ENCODE measurements at regions not wholly inside any gene's neighbourhood (a gene's known extent, or its start where the extent isn't known, plus 50 kb on each side); places are given as distances from the start of the nearest gene placed in this dataset.

GRCh38 chr6:78808356-78808891 is 58.9 kb upstream of the IRAK1BP1 start:
- no peak for TF ChIP-seq CTCF (IDR thresholded peaks at IDR 0.05; ENCODE audit: insufficient read depth, low read length, severe bottlenecking)
- FAIRE-seq (no peak), DNase-seq (ENCODE audit: low read depth) (no peak)
- Histone ChIP-seq H3K36me3 (ENCODE audit: control insufficient read depth, insufficient read depth, low read length) (no peaks in the 10 kb centered on the region), H3K4me3 (ENCODE audit: low read depth, low read length) (no peak overlapping the region), H3K27me3 (ENCODE audit: control insufficient read depth, insufficient read depth, low read length) (no peaks in the 10 kb centered on the region)

GRCh38 chr6:78808933-78809332 is 58.4 kb upstream of the IRAK1BP1 start:
- no peaks in the 10 kb centered on the region for H3K36me3 ChIP-seq (ENCODE audit: control insufficient read depth, insufficient read depth, low read length)
- no peaks in the 10 kb centered on the region for H3K27me3 ChIP-seq (ENCODE audit: control insufficient read depth, insufficient read depth, low read length)
- no peak for FAIRE-seq
- no peak for TF ChIP-seq CTCF (IDR thresholded peaks at IDR 0.05; ENCODE audit: insufficient read depth, low read length, severe bottlenecking)
- H3K4me3 ChIP-seq (ENCODE audit: low read depth, low read length), result no peak overlapping the region
- DNase-seq (ENCODE audit: low read depth), result no peak

GRCh38 chr6:78810146-78810545 is 57.2 kb upstream of the IRAK1BP1 start:
- FAIRE-seq, result peak; percentile 95
- Histone ChIP-seq H3K27me3 (ENCODE audit: control insufficient read depth, insufficient read depth, low read length) (no peaks in the 10 kb centered on the region), H3K4me3 (ENCODE audit: low read depth, low read length) (no peak overlapping the region), H3K36me3 (ENCODE audit: control insufficient read depth, insufficient read depth, low read length) (no peaks in the 10 kb centered on the region)
- DNase-seq (ENCODE audit: low read depth), result peak; percentile 80
- TF ChIP-seq CTCF (IDR thresholded peaks at IDR 0.05; ENCODE audit: insufficient read depth, low read length, severe bottlenecking), result peak; percentile 69

- FAIRE-seq, result peak; percentile 96
- H3K27me3 ChIP-seq (ENCODE audit: control insufficient read depth, insufficient read depth, low read length), result no peaks in the 10 kb centered on the region
- peak; percentile 100 for DNase-seq (ENCODE audit: low read depth)
- H3K36me3 ChIP-seq (ENCODE audit: control insufficient read depth, insufficient read depth, low read length), result no peaks in the 10 kb centered on the region
- TF ChIP-seq CTCF (IDR thresholded peaks at IDR 0.05; ENCODE audit: insufficient read depth, low read length, severe bottlenecking), result no peak
- H3K4me3 ChIP-seq (ENCODE audit: low read depth, low read length), result no peak overlapping the region
Observed at GRCh38 chr6:78810698-78811097, 56.7 kb upstream of the IRAK1BP1 start.
